Right kidney (tissue), 1 donor: ENCODE measurements at regions not wholly inside any gene's neighbourhood (a gene's known extent, or its start where the extent isn't known, plus 50 kb on each side); places are given as distances from the start of the nearest gene placed in this dataset.

Experiments
- DNase-seq: peaks from one replicate; pipeline ENCODE4 v3.0.0-alpha.2; 2016

DNA sequence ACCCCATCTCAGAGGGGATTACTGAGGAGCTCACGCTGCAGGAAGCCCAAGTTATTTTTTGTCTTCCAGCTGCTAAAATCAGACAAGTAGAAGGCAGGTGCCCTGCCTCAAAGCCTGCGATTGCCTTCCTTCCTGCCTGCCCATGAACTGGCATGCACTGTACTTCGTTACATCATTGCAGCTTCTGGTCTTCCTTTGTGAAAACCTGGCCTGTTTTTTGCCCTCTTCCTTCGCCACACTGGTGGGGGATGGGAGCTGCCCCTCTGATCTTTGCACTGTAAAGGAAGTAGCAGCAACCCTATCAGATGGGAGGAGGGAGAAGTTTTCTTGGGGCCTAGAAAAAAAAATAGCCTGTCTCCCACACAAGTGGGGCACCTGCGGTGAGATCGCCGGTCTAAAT is 1098.7 kb downstream of the BCL11B start:
- no peak for DNase-seq

DNA sequence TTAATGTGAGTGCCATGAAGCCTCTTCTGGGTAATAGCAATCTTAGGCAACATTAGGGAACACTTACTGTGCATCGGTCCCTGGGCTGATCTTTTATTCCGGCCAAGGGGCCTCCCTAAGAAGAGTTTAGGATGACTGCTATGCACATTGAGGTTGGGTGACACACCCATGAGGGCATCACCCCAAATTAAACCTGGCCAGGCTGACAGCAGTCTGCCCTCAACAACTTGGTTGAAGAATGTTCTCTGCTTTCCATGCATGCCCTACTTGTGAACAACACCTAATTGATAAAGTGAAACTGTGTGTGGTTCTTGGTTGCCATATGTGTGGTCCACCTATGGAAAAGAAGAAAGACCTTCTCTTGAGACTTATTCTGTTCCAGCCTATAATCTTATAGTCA is 1098.0 kb downstream of the BCL11B start:
- DNase-seq, result no peak

- no peak for DNase-seq
Observed at GRCh38 chr14:98175436-98175835, 1096.6 kb downstream of the BCL11B start.

DNA sequence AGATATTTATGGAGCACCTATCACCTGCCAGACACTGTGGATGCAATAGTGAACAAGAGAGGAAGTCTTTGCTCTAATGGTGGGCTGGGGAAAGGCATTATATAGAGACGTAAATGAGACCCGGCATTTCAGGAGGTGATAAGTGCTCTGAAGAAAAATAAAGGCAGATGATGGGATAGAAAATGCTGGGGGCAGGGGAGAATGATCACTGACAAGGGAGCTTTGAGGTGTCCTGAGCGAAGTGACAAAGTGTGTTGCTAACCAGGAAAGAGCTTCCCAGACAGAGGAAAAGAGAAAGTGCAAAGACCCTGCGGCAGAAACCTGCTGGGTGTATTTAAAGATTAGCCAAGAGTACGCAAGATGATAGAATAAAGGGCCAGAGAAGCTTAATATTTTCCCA is 1096.1 kb downstream of the BCL11B start:
- no peak for DNase-seq

DNA sequence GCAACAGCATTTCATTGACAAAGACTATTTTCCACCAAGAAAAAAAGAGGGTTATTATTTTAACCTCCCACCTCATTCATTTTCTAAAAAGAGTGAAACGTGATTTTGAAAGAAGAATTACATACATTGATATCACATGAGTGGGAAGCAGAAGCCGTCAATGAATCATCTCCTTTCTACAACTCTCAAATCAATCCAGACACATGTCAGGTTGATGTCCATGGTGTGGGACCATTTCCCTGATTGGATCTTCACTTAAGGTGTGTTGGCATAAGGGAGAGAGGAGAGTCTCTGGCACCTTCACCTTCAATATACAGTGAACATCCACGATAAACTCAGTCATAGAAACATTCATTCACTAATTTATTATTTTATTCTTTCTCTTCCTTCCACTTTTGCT is 1095.1 kb downstream of the BCL11B start:
- DNase-seq, result no peak

GRCh38 chr14:98177551-98177950 is 1094.4 kb downstream of the BCL11B start:
- DNase-seq, result no peak

DNA sequence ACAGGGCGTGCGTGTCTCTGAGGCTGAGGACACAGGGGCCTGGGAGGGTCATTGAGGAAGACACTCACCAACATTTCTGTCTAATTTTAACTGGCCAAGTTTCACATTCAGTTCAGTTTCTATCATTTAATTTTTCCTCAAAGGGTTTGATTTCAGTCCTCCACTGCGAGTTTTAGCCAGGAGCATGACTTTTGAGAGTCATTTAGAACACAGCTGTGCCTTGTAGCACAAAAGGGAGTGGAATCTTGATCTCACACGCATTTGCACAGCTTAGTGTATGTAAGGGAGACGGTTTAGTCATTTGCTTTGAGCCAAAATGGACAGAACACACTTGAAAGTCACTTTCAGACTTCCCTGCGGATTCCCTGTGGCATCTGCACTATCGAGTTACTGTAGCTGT is 1090.8 kb downstream of the BCL11B start:
- DNase-seq, result no peak

GRCh38 chr14:98181768-98182167 is 1090.2 kb downstream of the BCL11B start:
- no peak for DNase-seq

DNA sequence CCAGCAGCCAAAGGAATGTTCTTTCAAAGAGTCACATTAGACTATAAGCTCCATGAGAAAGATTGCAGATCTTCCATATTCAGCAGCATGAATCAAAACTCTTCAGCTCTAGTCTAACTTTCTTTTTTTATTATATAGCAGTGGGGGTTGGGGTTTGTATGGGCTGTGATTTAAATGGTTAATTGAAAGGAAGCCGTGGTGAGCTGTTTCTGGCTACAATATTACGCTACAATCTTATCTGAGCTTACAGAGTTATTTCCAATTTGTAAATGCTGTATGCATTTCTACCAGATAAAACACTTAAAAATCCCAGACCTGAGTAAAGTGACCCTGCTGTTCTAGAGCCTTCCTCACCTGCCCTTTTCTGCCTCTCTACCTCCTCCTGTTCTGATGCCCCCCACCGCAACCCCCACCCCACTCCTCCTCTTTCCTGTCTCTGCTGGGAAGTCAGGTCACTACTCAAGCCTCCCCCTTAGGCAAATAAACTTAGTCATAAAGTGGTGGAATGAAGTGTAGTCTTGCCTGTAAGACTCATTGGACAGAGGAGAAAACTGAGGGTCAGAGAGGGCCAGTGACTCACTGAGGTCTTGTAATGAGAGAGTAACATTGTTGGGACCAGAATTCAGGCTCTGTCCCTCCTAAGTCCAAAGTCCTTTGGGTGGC is 1089.5 kb downstream of the BCL11B start:
- no peak for DNase-seq

- no peak for DNase-seq
Observed at GRCh38 chr14:98183556-98183955, 1088.4 kb downstream of the BCL11B start.

GRCh38 chr14:98184457-98184856 is 1087.5 kb downstream of the BCL11B start:
- no peak for DNase-seq

DNA sequence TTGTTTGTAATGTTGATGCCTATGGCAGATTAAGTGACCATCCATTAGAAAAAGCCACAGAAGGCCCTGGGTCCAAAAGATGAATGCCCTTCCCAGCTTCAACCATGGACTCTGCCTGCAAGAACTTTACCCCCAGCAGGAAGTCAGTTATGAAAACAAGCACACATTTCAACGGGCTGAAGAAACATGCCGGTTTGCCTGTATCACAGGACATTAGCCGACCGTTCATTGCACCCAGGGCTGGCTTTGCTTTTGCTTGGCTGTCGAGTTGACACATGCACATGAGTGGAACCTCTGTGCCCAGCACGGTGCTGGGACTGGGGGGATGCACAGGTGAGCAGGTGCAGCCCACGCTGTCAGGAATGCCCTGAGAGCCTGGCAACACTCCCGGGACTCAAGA is 1087.0 kb downstream of the BCL11B start:
- no peak for DNase-seq

DNA sequence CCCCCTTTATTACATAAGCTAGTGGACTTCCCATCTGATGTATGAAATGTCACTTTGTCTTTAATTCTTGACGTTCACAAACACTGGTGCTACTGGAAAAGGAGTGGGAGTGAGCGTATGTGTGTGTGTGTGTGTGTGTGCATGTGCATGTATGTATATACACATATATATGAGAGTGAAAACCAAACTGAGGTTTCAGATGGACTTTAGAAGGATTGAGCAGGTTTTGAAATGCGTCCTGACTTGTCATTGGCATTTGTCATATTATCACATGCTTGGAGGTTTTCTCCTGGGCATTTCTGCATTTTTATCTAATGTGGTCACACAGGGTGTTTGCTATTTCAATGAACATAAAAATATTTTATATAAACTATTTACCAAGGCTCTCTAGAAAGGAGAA is 1085.9 kb downstream of the BCL11B start:
- no peak for DNase-seq

GRCh38 chr14:98187281-98187680 is 1084.7 kb downstream of the BCL11B start:
- no peak for DNase-seq

DNA sequence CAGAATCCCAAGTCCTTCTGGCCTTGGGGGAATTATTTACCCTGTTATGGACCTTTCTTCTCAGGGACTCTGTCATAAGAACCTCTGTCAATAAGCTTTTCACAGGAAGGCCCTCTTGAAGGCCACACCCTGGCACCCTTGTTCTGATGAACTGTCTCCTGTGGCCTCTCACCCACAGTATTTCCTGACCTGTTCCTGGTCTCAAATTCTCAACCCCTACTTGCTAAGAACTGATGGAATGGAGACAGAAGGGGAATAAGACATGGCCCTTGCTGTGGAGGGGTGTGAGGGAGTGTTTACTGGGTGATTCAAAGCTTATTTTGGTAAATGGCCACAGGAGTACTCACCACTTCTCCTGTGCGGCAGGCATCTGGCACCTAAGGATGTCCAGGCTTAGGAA is 1082.9 kb downstream of the BCL11B start:
- no peak for DNase-seq

GRCh38 chr14:98189511-98189910 is 1082.5 kb downstream of the BCL11B start:
- DNase-seq, result no peak

DNA sequence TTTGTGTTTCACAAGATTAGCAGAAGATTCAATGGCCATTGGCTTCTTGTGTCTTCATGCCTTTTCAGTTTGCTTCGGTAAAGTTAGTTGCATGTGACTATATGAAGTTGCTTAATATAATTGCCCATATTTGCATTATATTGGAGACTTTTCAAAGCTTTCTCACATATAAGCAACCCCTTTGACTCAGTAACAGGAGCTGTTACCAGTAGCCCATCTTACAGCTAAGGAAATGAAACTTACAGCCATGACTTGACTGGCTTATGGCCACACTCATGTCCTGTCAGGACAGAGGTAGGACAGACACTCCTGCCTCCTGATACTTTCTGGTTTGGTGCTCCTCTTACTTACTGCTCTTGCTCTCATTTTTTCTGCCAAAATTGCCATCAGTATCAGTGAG is 1082.1 kb downstream of the BCL11B start:
- no peak for DNase-seq

- no peak for DNase-seq
Observed at GRCh38 chr14:98192946-98193345, 1079.1 kb downstream of the BCL11B start.

GRCh38 chr14:98194821-98195220 is 1077.2 kb downstream of the BCL11B start:
- DNase-seq, result no peak

DNA sequence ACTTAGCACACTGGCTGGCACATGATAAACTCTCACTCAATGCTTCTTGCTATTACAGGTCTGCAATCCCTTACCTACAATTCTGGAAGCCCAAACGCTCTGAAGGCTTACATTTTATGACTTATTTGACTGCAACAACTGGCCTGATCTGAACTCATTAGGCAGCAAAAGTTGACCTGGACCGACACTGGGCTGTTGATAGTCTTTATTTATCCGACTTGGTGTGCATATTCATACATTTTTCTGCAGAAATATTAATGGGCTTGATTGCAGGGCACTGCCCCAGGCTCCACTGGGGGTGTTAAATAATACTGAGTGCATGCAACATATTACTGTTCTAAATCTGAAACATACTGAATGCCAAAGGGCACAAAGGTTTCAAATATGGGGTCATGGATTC is 1076.7 kb downstream of the BCL11B start:
- no peak for DNase-seq

- no peak for DNase-seq
Observed at GRCh38 chr14:98197933-98198332, 1074.1 kb downstream of the BCL11B start.

- no peak for DNase-seq
Observed at GRCh38 chr14:98198385-98198784, 1073.6 kb downstream of the BCL11B start.

GRCh38 chr14:98200601-98201000 is 1071.4 kb downstream of the BCL11B start:
- DNase-seq, result peak; percentile 27

- DNase-seq, result no peak
Observed at GRCh38 chr14:98203421-98203820, 1068.6 kb downstream of the BCL11B start.

GRCh38 chr14:98204139-98204538 is 1067.9 kb downstream of the BCL11B start:
- no peak for DNase-seq
